ENCODE measurements at regions not wholly inside any gene's neighbourhood (a gene's known extent, or its start where the extent isn't known, plus 50 kb on each side); places are given as distances from the start of the nearest gene placed in this dataset.

GRCh38 chr2:172373766-172374165 lies 53.6 kb upstream of the ITGA6 start:
- DNase-seq = no peak

DNA sequence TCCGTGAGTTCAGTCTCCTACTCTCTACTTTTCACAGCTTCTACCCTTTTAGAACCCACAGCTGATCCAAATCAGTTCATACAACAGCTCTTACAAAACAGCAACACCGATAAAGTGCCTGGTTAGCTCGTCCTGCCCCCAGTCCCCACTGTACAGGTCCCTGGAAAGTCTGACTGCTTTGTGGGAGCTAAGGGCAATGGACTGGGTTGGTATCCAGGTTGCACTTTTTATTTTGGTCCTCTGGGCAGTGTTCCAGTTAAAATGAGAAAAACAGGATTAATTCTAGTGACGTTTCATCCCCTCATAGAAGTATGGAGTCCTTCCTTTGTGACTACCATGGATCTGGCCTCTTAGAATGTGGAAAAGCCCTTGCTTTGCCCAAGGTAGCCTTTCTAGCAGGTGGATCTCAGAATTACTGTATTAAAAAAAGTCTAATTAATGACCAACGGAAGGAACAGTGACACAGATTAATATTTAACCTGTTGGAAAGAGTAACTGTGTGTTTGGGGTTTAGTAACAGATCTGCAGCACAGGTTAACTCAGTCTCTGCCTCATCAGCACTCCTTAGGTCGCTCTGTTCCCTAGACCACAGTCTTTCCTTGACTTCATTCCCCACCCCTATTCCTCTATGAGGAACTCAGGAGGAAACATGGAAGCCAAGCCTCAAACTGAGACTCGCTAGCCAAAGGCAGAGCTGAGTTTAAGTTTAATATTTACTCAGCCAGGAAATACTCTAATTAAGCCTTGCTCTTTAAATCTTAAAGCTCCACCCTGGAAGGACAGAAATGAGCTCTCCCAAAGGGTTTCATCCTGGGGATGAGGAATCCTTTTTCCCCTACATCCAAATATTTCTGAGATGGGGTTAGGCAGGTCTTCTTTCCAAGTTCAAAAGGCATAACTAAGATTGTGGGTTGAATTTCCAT lies 52.8 kb upstream of the ITGA6 start:
- DNase-seq = no peak

DNA sequence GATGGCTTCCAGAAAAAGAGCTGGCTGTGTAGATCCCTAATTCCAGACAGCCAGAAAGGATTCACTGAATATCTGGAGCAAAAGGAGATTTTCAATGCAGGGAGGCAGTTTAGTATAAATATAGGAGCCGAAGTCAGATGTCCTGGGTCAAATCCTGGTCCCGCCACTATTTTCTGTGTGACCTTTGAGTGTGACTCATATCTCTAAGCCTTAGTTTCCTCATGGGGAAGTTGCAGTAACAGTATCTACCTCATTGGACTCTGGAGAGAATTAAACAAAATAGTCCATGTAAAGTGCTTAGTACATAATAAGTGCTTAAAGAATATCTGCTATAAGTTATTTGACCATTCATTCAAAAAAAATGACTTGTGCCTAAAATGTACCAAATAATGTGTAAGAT lies 52.1 kb upstream of the ITGA6 start:
- no peak for DNase-seq

- DNase-seq = no peak
These were observed 51.4 kb upstream of the ITGA6 start for GRCh38 chr2:172376016-172376415.

GRCh38 chr2:172376505-172377125 lies 50.8 kb upstream of the ITGA6 start:
- DNase-seq = no peak

GRCh38 chr2:172377408-172377807 lies 50.0 kb upstream of the ITGA6 start:
- no peak for DNase-seq
